Caki2 (cell line): ENCODE measurements at regions not wholly inside any gene's neighbourhood (a gene's known extent, or its start where the extent isn't known, plus 50 kb on each side); places are given as distances from the start of the nearest gene placed in this dataset.
"Not testable (repeated sequence)": the region's sequence is repeated elsewhere in the genome, so short reads cannot be mapped to it uniquely, and the experiment has no call there.

Experiments
- DNase-seq: peaks from one replicate; pipeline ENCODE4 v3.0.0-alpha.2; 2015; ENCODE audit warnings: low read depth
- in situ Hi-C: cut with HindIII; loops from 2 replicates; pipeline ENCODE4 v1.10.0; 2016; ENCODE audit warnings: low sequenced_read_pairs, low pct_unique_long_range_greater_than_20kb, mixed read lengths

DNA sequence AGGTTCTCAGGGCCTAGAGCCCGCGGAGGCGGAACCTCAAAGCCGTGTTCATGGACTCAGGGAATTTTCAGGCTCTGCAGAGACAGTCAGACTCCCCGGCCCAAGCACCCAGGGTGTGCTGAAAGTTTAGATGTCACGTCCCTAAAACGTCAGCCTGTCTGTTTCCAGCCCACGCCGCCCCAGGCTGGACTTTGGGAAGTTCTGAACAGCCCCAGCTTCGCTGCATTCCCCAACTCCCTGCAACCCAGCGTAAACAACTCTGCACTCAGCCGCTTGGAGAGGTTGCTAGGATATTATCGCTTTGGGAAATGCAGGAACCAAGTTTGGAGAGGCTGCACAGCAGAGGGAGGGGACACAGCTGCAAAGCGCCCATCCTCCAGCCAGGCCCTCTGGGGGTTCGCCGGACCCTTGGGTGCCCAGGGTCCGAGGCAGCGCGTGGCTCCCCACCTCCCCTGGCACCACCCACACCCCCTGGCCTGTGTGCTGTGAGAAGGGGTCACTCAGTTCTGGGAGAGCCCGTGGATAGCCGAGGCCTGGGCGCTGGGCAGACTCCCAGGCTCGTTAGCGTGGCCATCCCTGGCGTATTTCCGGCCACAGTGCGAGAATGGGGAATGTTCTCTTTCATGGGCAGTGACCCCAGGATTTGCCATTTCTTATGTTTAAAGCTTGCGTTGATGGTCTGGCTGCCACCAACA lies 120.5 kb upstream of the FGF3 start:
- in situ Hi-C loops, result no loop called here
- no peak for DNase-seq

GRCh38 chr11:69940246-69940610 lies 121.0 kb upstream of the FGF3 start:
- in situ Hi-C loops, result no loop called here
- DNase-seq, result no peak

DNA sequence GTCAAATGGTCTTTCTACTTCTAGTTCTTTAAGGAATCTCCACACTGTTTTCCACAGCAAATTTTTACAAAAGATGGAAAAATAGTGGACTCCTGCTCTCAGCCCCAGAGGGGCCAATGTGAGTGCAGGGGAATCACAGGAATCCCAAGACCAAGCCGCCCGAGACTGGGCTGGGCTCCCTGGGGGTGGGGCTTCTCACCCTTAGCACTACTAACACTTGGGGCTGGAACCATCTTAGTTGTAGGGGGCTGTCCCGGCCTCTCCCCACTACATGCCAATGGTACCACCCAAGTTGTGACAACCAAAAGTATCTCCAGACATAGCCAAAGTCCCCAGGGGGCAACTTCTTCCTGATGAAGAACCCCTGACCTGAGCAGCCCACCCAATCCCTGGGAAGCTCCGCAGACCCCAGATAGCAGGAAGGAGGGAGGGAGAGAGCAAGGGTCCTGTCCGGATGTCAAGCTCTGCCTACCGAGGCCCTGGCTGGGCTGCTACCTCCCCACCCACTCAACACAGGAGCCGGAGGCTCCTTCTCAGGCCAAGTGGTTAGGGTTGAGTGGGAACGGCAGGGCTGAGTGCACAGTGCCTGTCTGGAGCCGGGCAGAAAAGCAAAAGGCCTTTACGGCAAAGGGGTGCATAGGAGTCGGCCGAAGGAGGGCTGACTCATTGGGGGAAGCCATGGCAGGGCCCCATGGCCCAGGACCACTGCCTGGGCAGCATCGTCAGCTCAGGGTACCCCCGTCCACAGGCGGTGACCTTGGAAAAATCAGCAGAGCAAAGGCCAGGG lies 122.5 kb upstream of the FGF3 start:
- no peak for DNase-seq
- in situ Hi-C loops, result no loop called here

DNA sequence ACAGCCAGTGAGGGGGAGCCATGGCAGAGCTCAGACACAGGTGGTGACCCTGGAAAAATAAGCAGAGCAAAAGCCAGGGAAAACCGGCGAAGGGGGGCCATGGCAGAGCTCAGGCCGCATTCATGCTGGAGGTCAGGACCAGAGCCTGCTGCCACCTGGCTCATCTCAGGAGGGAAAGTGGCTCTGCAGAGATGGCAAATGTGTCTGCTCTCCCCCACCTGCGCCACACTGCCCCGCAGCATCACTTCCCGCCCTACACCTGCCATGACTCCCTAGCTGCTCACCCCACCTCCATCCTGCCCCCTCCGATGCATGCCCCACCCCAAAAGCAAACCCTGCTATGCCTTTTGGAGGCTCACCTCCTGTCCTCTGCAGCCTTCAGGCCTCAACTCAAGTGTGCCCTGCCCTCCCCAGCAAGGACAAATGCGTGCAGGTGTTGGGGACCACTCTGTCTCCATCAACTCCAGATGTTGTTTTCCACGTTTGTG lies 123.2 kb upstream of the FGF3 start:
- DNase-seq, result no peak
- in situ Hi-C loops, result no loop called here

DNA sequence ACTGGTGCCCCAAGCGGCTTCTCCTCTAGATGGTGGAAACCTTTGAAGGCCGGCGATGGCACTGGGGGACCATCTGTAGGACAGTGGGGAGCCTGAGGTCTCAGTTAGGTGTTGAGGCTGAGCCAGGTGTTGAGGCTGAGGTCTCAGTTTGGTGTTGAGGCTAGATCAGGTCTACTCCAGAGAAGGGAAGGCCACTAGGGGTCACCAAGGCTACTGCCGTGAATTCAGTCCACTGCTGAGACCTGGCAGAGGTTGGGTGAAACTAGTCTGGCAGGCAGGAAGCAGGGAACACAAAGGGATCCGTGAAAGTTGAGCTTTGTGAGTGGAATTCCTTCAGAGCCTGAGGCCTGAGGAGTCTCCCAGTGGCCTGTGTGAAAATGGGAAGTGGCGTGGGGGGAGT lies 123.8 kb upstream of the FGF3 start:
- in situ Hi-C loops, result no loop called here
- no peak for DNase-seq

DNA sequence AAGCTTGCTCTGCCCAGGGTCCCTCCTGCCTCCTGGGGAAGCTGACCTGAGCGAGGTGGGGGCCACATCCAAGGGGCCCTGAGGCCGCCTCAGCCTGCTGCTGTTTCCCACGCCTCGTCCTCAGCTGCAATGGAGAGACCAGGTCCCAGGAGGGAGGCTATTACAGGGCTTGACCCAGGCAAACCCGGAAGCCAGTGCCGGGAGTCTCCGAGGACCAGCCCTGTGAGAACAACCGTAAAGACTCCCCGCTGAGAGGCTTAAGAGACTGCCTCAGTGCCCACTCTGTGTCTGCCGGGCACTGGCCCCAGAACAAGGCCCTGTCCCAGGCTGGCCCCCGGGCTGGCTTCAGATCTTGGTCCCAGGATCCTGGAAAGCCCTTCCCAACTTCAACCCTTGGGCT lies 124.3 kb upstream of the FGF3 start:
- in situ Hi-C loops, result no loop called here
- no peak for DNase-seq

DNA sequence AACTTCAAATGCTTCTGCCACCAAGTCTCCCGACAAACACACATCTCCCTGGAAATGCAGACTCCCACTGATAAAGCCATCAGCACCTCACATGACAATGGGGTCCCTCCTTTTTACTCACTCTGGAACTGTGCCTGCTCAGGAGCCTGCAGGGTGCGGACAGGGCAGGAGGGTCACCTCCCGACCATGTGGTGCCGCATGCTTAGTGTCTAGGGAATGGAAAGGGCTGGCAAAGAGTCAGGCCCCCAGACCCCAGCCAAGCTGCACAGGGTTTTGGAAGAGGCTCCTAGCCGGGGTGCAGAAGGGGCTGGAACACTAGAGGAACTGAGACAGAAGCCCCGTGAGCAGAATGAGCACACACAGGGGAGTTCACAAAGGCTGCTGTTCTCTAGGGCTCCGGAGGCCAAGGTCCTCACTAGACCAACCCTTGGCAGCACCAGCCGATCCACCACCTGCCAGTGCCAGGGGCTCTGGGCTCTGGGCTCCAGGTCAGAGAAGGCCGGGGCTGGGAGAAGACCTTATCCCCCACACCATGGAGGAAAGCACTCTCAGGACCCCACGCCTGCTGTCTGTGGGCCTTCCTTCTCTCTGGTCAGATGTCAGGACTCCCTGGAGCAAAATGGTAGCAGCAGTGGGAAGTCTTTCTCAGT lies 125.1 kb upstream of the FGF3 start:
- no peak for DNase-seq
- in situ Hi-C loops, result no loop called here

DNA sequence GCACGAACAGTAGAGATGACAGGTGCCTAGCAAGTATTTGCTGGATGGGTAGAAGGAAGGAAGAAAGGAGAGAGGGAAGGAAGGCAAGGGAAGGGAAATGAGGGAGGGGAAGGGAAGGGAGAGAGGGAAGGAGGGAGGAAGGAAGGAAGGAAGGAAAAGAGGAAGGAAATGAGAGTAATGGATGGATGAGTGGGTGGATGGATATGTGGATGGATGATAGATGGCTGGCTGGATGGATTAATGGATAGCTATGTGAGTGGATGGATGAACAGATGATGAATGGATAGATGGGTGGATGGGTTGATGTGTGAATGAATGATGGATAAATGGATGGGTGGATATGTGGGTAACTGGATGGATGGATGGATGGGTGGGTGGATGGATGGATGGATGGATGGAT lies 125.9 kb upstream of the FGF3 start:
- in situ Hi-C loops, result no loop called here

DNA sequence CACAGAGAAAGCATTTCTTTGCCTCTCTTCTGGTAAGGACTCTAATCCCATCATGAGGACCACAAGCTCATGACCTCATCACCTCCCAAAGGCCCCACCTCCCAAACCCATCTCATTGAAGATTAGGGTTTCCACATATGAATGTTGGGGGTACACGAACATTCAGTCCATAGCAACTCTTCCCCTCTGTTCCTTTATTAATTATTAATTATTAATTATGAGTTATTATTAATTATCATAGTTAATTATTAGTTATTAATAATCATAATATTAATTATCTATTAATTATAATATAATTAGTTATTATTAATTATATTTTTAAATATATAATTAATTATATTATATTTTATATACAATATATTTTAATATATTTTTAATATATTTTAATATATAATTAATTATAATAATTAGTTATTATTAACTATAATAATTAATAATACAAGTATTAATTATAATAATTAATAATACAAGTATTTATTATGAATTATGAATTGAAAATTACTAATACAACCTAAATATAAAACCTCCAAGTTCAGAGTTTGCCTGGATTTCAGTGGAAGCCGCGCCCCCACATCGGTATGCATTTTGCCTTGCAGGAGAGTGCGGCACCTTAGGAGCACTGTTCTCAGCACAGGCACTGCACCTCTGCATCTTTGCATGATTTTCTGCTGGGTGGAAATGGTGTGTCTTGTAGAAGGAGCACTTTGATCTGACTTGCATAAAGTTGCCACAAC lies 128.0 kb upstream of the FGF3 start:
- in situ Hi-C loops, result no loop called here
- DNase-seq, result no peak

More for the DNA sequence above, 125.9 kb upstream of the FGF3 start:
- DNase-seq, result no peak

DNA sequence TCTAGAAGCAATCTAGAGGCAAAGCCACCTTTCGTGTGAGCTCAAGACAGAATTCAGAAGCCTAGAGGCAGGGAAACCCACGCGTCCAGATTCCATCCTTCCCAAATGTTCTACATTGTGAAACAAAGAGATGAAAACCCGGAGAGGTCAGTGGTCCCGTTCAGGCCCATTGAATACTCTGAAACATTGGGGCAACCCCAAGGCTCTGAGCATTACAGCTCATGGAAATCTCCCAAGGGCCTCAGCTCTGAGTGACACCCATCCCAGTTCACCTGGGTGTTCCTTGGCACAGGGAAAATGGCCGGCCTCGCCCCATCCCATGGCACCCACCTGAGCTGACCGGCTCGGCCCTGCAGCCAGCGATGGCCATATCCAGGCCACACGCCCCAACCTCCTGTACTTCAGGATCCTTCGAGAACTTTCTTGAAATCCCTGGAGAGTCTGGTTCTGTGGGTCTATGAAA lies 128.6 kb upstream of the FGF3 start:
- DNase-seq, result peak; percentile 17

GRCh38 chr11:69948256-69949141 lies 129.3 kb upstream of the FGF3 start:
- peak; percentile 77 for DNase-seq
- in situ Hi-C loops, result no loop called here

More for the DNA sequence above, 128.6 kb upstream of the FGF3 start:
- in situ Hi-C loops, result no loop called here

DNA sequence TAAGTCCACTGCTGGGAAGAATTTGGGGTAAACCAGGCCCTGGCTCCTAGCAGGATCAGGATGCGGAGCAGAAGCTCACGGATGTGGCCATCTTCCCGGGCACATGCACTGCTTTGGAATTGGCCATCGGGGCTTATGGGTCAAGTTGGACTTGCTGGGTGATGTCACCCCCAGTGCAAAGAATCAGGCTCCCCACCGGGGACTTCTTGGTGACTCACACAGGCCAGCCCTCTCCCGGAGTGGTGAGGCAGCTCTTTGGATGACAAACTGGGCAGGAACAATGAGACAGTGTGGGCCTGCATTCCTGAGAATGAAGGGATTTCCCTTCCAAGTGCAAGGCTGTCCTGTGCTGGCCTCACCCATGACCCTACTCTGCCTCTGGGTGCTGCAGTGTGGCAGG lies 128.8 kb upstream of the ANO1 start:
- peak; percentile 85 for DNase-seq
- in situ Hi-C loops, result no loop called here

DNA sequence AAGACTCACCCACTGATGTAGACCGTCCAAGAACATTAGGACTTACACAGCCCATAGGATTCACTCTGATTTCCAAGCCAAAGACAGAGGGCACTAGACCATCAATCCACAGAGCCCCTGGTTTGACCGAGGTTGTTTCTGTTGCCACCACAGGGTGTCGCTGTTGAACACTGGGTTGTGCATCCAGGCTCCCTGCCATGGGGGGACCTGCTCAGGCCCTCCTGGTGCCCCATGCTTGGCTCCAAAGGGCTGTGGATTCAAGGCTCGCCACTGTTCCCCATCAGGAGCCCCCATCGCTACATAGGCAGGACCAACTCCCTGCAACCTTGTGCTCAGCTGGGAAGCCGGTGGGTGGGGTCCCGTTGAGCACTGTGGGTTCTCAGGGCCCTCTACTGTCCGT lies 128.0 kb upstream of the ANO1 start:
- DNase-seq, result no peak
- in situ Hi-C loops, result no loop called here

GRCh38 chr11:69950621-69951020 lies 127.5 kb upstream of the ANO1 start:
- DNase-seq, result no peak
- in situ Hi-C loops, result no loop called here

GRCh38 chr11:69951821-69952220 lies 126.3 kb upstream of the ANO1 start:
- no peak for DNase-seq
- in situ Hi-C loops, result no loop called here

DNA sequence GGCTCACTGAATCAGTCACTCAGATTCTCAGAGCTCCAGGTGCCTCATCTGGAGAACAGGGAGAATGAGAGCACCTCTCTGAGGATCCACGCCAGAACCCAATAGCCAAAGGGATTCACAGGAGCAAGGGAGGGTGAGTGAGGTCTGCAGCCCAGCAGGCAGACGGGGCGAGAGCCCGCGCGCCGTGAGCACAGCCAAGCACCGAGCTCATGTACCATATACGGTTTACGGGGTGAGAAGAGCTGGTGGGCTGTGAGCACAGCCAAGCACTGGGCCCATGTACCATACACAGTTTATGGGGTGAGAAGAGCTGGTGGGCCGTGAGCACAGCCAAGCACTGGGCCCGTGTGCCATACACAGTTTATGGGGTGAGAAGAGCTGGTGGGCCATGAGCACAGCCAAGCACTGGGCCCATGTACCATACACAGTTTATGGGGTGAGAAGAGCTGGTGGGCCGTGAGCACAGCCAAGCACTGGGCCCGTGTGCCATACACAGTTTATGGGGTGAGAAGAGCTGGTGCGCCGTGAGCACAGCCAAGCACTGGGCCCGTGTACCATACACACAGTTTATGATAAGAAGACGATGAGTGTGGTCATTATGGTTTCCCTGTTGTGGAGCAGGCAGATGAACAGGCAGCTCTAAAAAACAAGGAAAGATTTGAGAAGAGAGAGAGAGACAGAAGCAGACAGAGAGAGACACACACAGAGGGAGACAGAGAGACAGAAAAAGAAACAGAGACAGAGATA lies 125.7 kb upstream of the ANO1 start:
- DNase-seq, in situ Hi-C loops: not testable (repeated sequence)

DNA sequence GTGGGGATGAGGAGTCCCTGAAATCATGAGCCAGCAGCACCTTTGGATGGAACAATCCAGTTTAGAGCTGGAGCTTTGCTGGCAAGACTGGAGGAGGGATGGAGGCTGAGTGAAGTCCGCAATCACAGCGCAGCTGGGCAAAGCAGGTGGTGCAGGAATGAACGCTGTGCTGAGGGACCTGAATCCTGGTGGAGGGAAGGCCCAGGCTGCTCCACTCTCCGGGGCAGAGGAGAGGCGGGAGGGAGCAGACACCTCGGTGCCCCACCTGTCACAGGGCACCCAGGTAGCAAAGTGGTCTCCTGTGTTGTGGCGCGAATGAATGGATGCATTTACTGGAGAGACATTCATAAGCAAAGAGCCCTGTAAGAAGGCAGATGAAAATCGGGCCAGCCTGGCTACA lies 124.8 kb upstream of the ANO1 start:
- in situ Hi-C loops, result no loop called here
- no peak for DNase-seq
